GM12874 (cell line): ENCODE measurements at regions not wholly inside any gene's neighbourhood (a gene's known extent, or its start where the extent isn't known, plus 50 kb on each side); places are given as distances from the start of the nearest gene placed in this dataset.

ENCODE experiments used
- CTCF ChIP-seq: IDR thresholded peaks from 2 replicates; pipeline ENCODE4 v1.5.1; 2011; ENCODE audit warnings: low read depth, mild to moderate bottlenecking, control low read depth, low read length, moderate library complexity; ENCODE audit not compliant: insufficient read depth

GRCh38 chr4:187224560-187224959 lies 500.9 kb upstream of the FAT1 start:
- TF ChIP-seq CTCF: no peak

GRCh38 chr4:187227907-187228704 lies 504.4 kb upstream of the FAT1 start:
- TF ChIP-seq CTCF: no peak

DNA sequence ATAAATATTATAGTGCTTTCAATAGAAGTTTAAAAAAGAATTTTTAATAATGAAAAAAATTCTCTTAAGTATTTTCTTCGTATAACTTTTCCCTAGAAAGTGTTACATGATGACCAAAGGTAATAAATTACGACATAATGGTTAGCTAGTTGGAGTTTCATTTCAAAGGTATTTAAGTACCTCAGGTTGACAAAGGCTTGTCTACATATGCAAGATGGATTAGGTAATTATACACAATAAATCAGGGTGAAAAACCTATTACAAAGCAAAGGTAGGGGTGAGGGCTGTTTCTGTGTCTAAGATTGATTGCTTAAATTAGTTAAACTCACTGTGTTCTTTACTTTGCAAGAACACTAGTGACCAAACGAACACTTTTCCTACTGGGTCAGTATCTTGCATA lies 508.5 kb upstream of the FAT1 start:
- TF ChIP-seq CTCF: no peak

DNA sequence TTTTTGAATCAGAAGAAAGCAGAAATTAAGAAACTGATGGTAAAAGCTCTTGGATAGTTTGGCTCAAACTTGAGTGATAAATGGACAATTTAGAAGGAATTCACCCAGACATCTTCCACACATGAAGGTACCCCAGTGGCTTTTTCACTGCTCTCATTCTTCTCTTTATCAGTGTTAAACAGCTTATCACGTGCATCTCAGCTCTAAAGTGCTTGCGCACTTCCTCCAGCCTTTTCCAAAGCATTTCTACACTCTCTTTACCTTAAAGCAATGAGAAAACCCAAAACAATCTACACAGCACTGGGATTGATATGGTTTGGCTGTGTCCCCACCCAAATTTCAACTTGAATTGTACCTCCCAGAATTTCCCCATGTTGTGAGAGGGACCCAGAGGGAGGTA lies 509.1 kb upstream of the FAT1 start:
- no peak for TF ChIP-seq CTCF

DNA sequence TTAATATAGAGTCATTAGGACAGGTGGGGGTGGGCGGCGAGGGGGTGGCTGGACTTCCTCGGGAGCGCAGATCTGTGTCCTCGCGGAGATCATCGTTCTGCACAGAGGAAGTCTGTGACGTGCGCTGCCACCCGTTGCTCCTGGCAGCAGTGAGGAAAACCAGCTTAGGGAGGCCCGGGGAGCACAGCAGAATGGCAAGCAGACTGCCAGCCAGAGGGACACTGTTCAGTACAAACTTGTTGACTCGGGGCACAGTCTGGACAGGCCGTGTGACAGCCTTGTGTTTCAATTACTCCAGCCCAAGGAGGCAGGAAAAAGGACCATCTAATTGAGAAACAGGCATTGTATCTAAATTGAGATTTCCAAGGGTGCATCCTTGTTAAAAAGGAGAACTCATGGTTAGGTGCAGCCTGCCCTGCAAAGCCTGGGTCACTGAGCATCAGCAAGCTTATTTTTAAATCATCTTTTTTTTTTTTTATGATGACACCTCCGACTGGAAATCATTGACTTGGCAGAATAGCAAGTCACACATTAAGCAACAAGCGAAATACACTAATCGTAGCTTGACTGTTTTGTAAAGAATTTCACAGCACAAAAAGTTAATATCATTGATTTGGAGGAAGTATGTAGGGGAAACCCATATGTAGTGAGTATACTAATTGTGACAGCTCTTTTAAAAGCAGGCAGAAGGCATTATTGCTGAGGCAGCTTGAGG lies 512.0 kb upstream of the FAT1 start:
- no peak for TF ChIP-seq CTCF

DNA sequence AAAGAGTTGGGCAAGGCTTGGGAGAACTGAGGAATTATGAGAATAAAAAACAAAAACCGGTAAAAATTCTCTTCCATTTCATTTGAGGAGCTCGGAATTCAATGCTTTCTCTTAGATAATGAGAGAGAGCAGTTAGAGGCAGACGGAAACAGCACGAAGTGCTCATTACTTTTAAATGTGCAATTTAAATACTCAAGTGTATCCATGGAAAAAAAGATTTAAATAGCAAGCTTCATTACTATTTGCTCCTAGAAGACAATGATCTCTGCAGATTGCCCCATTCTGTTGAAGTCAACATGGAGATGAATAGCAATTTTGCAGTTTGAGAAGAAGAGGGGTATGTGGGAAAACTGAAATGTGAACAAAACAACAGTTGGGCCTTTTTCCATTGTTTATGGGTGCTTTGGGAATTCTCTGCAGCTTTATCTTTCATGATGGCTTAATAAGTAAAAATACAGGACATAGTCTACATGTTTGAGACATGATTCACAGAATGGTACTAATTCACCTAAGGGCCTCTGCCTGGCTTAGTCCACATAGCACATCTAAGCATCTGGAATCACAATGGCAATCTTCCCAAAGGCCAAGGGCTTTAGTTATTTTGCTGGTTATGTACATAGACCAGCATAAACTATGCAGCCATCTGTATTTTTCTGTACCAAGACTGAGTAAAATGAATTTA lies 512.7 kb upstream of the FAT1 start:
- TF ChIP-seq CTCF: no peak

DNA sequence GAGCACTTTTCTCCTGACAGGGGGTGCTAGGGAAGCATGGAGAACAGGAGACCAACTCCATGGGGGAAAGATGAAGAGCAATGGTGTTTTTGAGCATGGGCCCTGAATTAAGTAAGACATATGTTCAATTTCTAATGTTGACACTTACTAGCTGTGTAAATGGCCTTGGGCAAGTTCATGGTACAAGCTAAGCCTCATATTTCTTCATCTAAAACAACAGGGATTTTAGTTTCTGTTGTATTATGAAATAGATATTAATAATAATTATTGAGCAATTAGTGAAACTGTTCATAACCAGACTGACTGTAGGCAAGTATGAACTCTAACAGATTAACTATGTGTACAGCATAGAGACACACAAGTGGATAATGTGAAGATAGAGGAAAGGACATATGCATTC lies 515.0 kb upstream of the FAT1 start:
- no peak for TF ChIP-seq CTCF
